Omental fat pad (tissue), 3 donors: ENCODE measurements at regions not wholly inside any gene's neighbourhood (a gene's known extent, or its start where the extent isn't known, plus 50 kb on each side); places are given as distances from the start of the nearest gene placed in this dataset.

Experiments
- ATAC-seq: fragments of 150-250 bp; one replicate; pipeline ENCODE4 v1.9.1; 2016; ENCODE audit warnings: mild to moderate bottlenecking, moderate library complexity; ENCODE audit not compliant: low FRiP score
- DNase-seq: peaks from one replicate; pipeline ENCODE4 v3.0.0-alpha.2; 2019; ENCODE audit warnings: low spot score
- CTCF ChIP-seq, 3 donors: fragments of 450-650 bp; IDR thresholded peaks; one replicate each; pipeline ENCODE4 v1.5.1; 2016 to 2017; ENCODE audit warnings: antibody characterized with exemption in 3 of 3, mild to moderate bottlenecking in 3 of 3, moderate library complexity in 2 of 3

DNA sequence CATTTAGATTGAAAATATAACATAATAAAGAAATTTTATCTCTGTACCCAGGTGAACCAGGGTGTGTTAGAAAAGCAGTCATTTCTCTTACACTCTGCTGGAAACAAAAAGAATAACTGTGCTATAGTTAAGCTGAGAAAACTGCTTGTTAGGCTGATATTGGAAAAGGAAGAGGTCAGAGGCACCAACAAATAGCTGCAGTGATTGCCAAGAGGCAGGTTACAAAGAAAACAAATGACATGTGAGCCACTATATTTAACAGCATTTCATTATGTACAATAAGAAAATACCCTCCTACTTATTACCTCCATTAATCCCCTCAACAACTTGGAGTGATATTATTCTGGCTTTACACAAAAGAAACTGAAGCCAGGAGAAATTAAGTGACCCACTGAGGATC lies 607.9 kb upstream of the TLE4 start:
- no peak for TF ChIP-seq CTCF (IDR thresholded peaks at IDR 0.05)
- ATAC-seq (no peak), DNase-seq (no peak)

DNA sequence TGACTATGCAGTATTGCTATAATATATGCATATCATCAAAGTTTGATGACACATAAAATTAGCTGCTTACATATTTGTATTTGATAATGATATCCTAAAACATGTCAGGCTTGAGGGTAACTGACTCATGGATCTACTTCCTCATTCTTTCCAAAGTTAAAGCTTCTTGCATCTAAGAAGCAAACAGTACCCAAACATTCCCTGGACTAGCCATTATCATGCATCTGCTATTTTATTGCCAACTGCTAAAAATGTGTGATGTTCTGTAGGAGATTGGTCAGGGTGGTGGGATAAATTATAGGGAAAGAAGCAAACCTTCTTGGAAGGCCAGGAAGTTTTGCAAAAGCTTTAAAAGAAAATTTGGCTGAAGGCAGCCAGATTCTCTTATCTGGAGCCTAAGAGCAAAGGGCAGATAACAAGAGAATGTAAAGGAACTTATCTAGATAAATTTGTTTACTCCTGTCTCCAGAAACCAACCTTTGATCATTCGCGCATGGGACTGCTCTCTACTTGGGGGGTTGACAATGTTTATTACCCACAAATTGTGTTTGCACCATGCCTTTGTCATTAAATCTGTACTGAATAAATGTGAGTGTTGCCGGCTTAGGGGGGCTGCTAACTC lies 604.1 kb upstream of the TLE4 start:
- DNase-seq (no peak), ATAC-seq (no peak)
- TF ChIP-seq CTCF (IDR thresholded peaks at IDR 0.05): no peak

DNA sequence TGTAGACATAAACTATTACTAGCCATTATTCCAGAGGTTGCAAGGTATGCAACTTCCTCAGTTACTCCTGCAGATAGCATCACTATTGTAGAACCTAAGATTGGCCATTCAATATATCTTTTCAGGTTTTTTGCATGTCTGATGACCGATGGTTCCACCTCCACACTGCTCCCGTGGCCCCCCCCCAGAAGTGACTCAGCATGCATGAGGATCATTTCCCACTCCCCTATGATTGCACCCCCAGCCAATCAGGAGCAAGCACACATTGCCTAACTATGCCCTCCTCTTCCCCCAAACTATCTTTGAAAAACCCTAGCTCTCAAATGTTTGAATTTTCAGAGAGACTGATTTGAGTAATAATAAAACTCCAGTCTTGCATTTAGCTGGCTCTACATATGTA lies 601.4 kb upstream of the TLE4 start:
- no peak for DNase-seq
- TF ChIP-seq CTCF (IDR thresholded peaks at IDR 0.05): no peak
- ATAC-seq: no peak

DNA sequence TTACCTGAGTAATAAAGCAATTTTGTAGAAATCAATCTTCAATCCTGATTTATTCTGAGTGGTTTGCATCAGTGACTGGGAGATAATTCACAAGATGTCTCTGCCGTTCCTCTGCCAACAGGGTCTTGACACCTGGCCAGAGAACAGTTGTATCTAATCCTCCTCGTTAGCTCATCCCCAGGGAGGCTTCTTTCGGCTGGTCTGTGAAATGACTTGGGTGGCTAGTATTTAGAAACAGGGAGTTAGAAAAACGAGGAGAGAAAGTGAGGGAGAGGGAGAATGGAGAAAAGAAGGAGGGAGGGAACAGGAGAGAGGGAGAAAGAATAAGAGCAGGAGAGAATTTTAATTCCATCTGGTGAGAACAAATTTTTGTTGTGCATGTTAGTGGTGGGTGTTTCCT lies 600.2 kb upstream of the TLE4 start:
- no peak for ATAC-seq
- DNase-seq: no peak
- no peak for TF ChIP-seq CTCF (IDR thresholded peaks at IDR 0.05)

DNA sequence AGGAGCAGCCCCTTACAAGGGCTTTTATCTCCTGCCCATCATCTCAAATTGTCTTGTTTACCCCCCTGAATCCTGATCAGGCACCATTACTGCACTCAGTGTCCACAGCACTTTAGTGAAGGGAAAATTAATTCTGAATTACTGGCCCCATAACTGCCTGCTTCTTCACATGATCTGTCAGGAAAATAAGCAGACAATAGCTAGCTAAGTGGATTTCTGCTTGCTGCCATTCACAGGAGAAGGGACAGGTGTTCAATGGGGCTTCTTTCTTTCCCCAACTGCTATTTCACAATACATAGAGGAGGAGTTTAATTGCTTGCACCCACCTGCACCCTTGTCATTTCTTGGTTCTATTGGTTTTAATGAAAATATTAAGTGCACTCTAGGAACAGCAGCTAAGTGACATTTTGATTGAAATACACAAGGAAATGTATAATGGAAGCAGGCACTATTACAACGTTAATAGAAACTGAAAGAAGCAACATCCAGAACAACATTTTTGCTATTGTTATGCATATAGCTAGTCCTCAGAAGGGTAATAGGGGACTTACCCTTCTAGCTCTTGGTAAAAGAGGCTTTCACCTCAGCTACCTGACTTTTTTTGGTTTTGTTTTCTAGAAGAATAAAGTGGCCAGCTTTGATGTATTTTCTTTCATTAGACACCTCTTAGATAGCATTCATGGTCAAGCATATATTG lies 599.3 kb upstream of the TLE4 start:
- DNase-seq: no peak
- no peak for TF ChIP-seq CTCF (IDR thresholded peaks at IDR 0.05)
- no peak for ATAC-seq

DNA sequence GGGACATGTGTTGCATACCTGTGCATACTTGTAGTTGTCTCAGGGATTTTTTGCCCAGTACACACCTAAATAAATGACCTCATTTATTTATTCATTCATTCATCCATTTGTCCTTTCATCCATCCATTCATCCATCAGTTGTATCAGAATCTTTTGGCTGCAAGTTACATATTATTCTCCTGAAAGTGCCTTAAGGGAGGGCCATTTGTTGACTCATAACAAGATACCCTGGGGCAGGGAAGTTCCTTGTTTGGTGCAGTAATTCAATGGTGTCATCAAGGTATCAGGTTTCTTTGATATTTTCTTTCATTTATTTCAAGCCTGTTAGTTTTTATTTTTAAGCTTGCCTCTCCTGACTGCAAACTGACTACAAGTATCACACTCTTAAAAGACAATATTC lies 597.9 kb upstream of the TLE4 start:
- TF ChIP-seq CTCF (IDR thresholded peaks at IDR 0.05): no peak
- ATAC-seq: no peak
- DNase-seq: no peak

- DNase-seq (no peak), ATAC-seq (no peak)
- TF ChIP-seq CTCF (IDR thresholded peaks at IDR 0.05): no peak
Measured at GRCh38 chr9:78982849-78983248, 588.9 kb upstream of the TLE4 start.
